ENCODE measurements at regions not wholly inside any gene's neighbourhood (a gene's known extent, or its start where the extent isn't known, plus 50 kb on each side); places are given as distances from the start of the nearest gene placed in this dataset.

DNA sequence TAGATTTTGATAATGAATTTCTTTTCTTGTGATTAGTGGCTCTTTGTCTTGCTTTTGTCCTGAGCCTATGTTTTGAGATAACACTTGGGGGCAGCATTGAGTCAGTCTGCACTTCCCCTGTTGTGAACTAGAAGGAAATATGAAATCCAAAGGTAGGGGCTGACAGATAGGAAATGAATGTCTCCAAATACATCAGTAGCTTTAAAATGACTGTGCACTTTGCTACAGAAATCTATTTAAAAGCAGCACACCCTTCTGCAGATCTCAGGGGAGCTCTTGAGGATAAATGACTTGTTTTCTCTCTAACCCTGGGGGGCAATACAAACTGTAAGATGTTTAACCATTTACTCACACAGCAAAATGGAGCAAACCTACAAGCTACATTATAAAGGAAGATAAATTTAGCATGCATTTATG lies 176.0 kb upstream of the MYO3A start:
- peaks cover 15% of the 10 kb centered on the region for H3K4me1 Mint-ChIP-seq
- DNase-seq (ENCODE audit: low spot score), result peak; percentile 59
- peaks cover 10% of the 10 kb centered on the region for H3K4me1 ChIP-seq

GRCh38 chr10:25758511-25758910 lies 175.5 kb upstream of the MYO3A start:
- no peak overlapping the region for H3K27ac Mint-ChIP-seq

More for the DNA sequence above, 176.0 kb upstream of the MYO3A start:
- Histone ChIP-seq H4K20me1 (ENCODE audit: low read depth) (no peaks in the 10 kb centered on the region), H3F3A (ENCODE audit: low read depth) (no peaks in the 10 kb centered on the region), H2AFZ (replicated peaks) (peak overlapping the region; percentile 54), H3K36me3 (no peaks in the 10 kb centered on the region), H3K79me2 (ENCODE audit: low read depth) (no peaks in the 10 kb centered on the region), H3K4me2 (no peak overlapping the region), H3K4me3 (no peak overlapping the region), H3K9ac (no peak overlapping the region), H3K27ac (no peak overlapping the region), H3K9me3 (ENCODE audit: low read depth) (no peaks in the 10 kb centered on the region), H3K27me3 (no peaks in the 10 kb centered on the region)
- Mint-ChIP-seq H3K27me3 (ENCODE audit: insufficient read depth, low read depth) (peaks cover 9% of the 10 kb centered on the region), H3K27ac (peak overlapping the region; percentile 91), H3K36me3 (peaks cover 2% of the 10 kb centered on the region), H3K9me3 (peaks cover 8% of the 10 kb centered on the region), H3K4me3 (no peak overlapping the region)
- TF ChIP-seq CTCF (IDR thresholded peaks at IDR 0.05), result peak; percentile 94
- TF ChIP-seq EZH2phosphoT487 (IDR thresholded peaks at IDR 0.05), result no peak
- no peak for TF ChIP-seq EZH2 (IDR thresholded peaks at IDR 0.05)

DNA sequence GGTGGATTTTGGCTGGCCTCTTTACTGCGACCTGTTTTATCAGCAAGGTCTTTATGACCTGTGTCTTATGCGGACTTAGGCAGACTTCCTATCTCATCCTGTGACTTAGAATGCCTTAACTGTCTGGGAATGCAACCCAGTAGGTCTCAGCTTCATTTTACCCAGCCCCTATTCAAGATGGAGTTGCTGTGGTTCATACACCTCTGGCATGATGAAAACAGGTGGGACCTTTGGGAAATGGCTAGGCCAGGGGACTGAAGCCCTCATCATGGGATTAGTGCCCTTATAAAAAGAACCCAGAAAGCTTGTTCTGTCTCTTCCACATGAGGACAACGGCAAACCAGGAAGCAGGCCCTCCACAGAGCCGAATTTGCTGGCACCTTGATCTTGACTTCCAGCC lies 172.1 kb upstream of the MYO3A start:
- H3K4me3 ChIP-seq, result no peak overlapping the region
- no peak overlapping the region for H3K27ac Mint-ChIP-seq
- H3K27me3 ChIP-seq, result peaks cover 11% of the 10 kb centered on the region
- peaks cover 34% of the 10 kb centered on the region for H3K4me1 Mint-ChIP-seq
- peaks cover 9% of the 10 kb centered on the region for H3F3A ChIP-seq (ENCODE audit: low read depth)
- H3K27ac ChIP-seq, result no peak overlapping the region
- no peak for DNase-seq (ENCODE audit: low spot score)
- H3K9me3 Mint-ChIP-seq, result peaks cover 21% of the 10 kb centered on the region
- no peaks in the 10 kb centered on the region for H3K36me3 ChIP-seq
- H3K4me3 Mint-ChIP-seq, result no peak overlapping the region
- no peak overlapping the region for H3K9ac ChIP-seq
- peaks cover 7% of the 10 kb centered on the region for H3K36me3 Mint-ChIP-seq
- peaks cover 14% of the 10 kb centered on the region for H3K27me3 Mint-ChIP-seq (ENCODE audit: insufficient read depth, low read depth)
- peaks cover 32% of the 10 kb centered on the region for H3K4me1 ChIP-seq
- no peaks in the 10 kb centered on the region for H3K79me2 ChIP-seq (ENCODE audit: low read depth)
- no peak overlapping the region for H2AFZ ChIP-seq (replicated peaks)
- TF ChIP-seq EZH2phosphoT487 (IDR thresholded peaks at IDR 0.05) (no peak), CTCF (IDR thresholded peaks at IDR 0.05) (no peak), EZH2 (IDR thresholded peaks at IDR 0.05) (no peak)
- no peaks in the 10 kb centered on the region for H4K20me1 ChIP-seq (ENCODE audit: low read depth)
- no peaks in the 10 kb centered on the region for H3K9me3 ChIP-seq (ENCODE audit: low read depth)
- no peak overlapping the region for H3K4me2 ChIP-seq

More at GRCh38 chr10:25758511-25758910, 175.5 kb upstream of the MYO3A start:
- H3K27ac ChIP-seq, result no peak overlapping the region
- H3F3A ChIP-seq (ENCODE audit: low read depth), result no peaks in the 10 kb centered on the region
- no peak overlapping the region for H3K4me2 ChIP-seq
- no peaks in the 10 kb centered on the region for H4K20me1 ChIP-seq (ENCODE audit: low read depth)
- no peak overlapping the region for H3K4me3 Mint-ChIP-seq
- no peak overlapping the region for H3K9ac ChIP-seq
- no peak overlapping the region for H3K4me3 ChIP-seq
- H3K4me1 ChIP-seq, result peaks cover 10% of the 10 kb centered on the region
- H3K27me3 Mint-ChIP-seq (ENCODE audit: insufficient read depth, low read depth), result peaks cover 9% of the 10 kb centered on the region
- H3K9me3 Mint-ChIP-seq, result peaks cover 13% of the 10 kb centered on the region
- H3K36me3 ChIP-seq, result no peaks in the 10 kb centered on the region
- H3K9me3 ChIP-seq (ENCODE audit: low read depth), result no peaks in the 10 kb centered on the region
- H3K79me2 ChIP-seq (ENCODE audit: low read depth), result no peaks in the 10 kb centered on the region
- no peak for TF ChIP-seq EZH2 (IDR thresholded peaks at IDR 0.05)
- TF ChIP-seq CTCF (IDR thresholded peaks at IDR 0.05), result no peak
- TF ChIP-seq EZH2phosphoT487 (IDR thresholded peaks at IDR 0.05), result no peak
- no peak for DNase-seq (ENCODE audit: low spot score)
- peak overlapping the region; percentile 54 for H2AFZ ChIP-seq (replicated peaks)
- peaks cover 15% of the 10 kb centered on the region for H3K4me1 Mint-ChIP-seq
- H3K36me3 Mint-ChIP-seq, result peaks cover 2% of the 10 kb centered on the region
- no peaks in the 10 kb centered on the region for H3K27me3 ChIP-seq

Data from neural progenitor cell (in vitro differentiated cells).